Vagina (tissue), 2 donors: ENCODE measurements at regions not wholly inside any gene's neighbourhood (a gene's known extent, or its start where the extent isn't known, plus 50 kb on each side); places are given as distances from the start of the nearest gene placed in this dataset.
"Not testable (repeated sequence)": the region's sequence is repeated elsewhere in the genome, so short reads cannot be mapped to it uniquely, and the experiment has no call there.

ENCODE experiments used
- DNase-seq, 2 donors: peaks; one replicate each; pipeline ENCODE4 v3.0.0-alpha.2; 2017; ENCODE audit errors: extremely low spot score in 2 of 2
- H3K27ac ChIP-seq: fragments of 200-600 bp; sonication (generic); one replicate; pipeline ENCODE4 v1.5.1; 2019
- H3K27me3 ChIP-seq: fragments of 200-600 bp; sonication (generic); one replicate; pipeline ENCODE4 v1.5.1; 2019
- H3K36me3 ChIP-seq, 2 donors: fragments of 200-600 bp; sonication (generic); one replicate each; pipeline ENCODE4 v1.5.1; 2017 to 2019
- H3K4me1 ChIP-seq: fragments of 200-600 bp; sonication (generic); one replicate; pipeline ENCODE4 v1.5.1; 2019
- H3K4me3 ChIP-seq, 2 donors: fragments of 200-600 bp; sonication (generic); 1 replicate in 1 of 2; 2 replicates in 1 of 2; pipeline ENCODE4 v1.5.1; 2016 to 2019
- H3K9me3 ChIP-seq: fragments of 200-600 bp; sonication (generic); one replicate; pipeline ENCODE4 v1.5.1; 2019
- CTCF ChIP-seq, 3 experiments: fragments of 450-650 bp in 2 of 3; fragments of 200-600 bp in 1 of 3; sonication (generic) in 1 of 3; IDR thresholded peaks; one replicate each; pipeline ENCODE4 v1.5.1; 2017 to 2019; ENCODE audit warnings: antibody characterized with exemption in 3 of 3, mild to moderate bottlenecking in 2 of 3, moderate library complexity in 2 of 3
- POLR2A ChIP-seq, 2 donors: fragments of 450-650 bp; IDR thresholded peaks; one replicate each; pipeline ENCODE4 v1.6.1; 2017; ENCODE audit warnings: antibody characterized with exemption in 2 of 2, mild to moderate bottlenecking in 2 of 2, moderate library complexity in 2 of 2
- POLR2AphosphoS5 ChIP-seq, 2 donors: sonication (generic); formaldehyde crosslinking; IDR thresholded peaks; one replicate each; pipeline ENCODE4 v1.9.0; 2017; ENCODE audit warnings: antibody characterized with exemption in 2 of 2, mild to moderate bottlenecking in 2 of 2, low read depth in 1 of 2; ENCODE audit not compliant: insufficient read depth in 1 of 2
- intact Hi-C: fragments of 100-400 bp; cut with DNase I; formaldehyde crosslinking; loops from one replicate; pipeline ENCODE4 v1.15.1; 2023

GRCh38 chr11:44366741-44367140 lies 56.8 kb upstream of the ALX4 start:
- DNase-seq = no peak
- TF ChIP-seq CTCF (IDR thresholded peaks at IDR 0.05) = no peak
- TF ChIP-seq POLR2A (IDR thresholded peaks at IDR 0.05) = no peak
- TF ChIP-seq POLR2AphosphoS5 (IDR thresholded peaks at IDR 0.05; ENCODE audit: insufficient read depth in 1 of 2, low read depth in 1 of 2) = no peak
- no peak overlapping the region for H3K4me3 ChIP-seq
- no peaks in the 10 kb centered on the region for H3K4me1 ChIP-seq
- no peaks in the 10 kb centered on the region for H3K27me3 ChIP-seq
- no peak overlapping the region for H3K27ac ChIP-seq
- H3K9me3 ChIP-seq = no peaks in the 10 kb centered on the region
- intact Hi-C loops = no loop called here
- H3K36me3 ChIP-seq = no peaks in the 10 kb centered on the region

- DNase-seq = no peak
- no peak overlapping the region for H3K4me3 ChIP-seq
- no peaks in the 10 kb centered on the region for H3K9me3 ChIP-seq
- intact Hi-C loops = no loop called here
- H3K4me1 ChIP-seq = no peaks in the 10 kb centered on the region
- TF ChIP-seq POLR2A (IDR thresholded peaks at IDR 0.05) (no peak), POLR2AphosphoS5 (IDR thresholded peaks at IDR 0.05; ENCODE audit: insufficient read depth in 1 of 2, low read depth in 1 of 2) (no peak), CTCF (IDR thresholded peaks at IDR 0.05) (no peak)
- H3K36me3 ChIP-seq = no peaks in the 10 kb centered on the region
- no peak overlapping the region for H3K27ac ChIP-seq
- no peaks in the 10 kb centered on the region for H3K27me3 ChIP-seq
These were observed 57.5 kb upstream of the ALX4 start for GRCh38 chr11:44367452-44367851.

GRCh38 chr11:44368886-44369285 lies 58.9 kb upstream of the ALX4 start:
- DNase-seq = no peak
- intact Hi-C loops = no loop called here
- Histone ChIP-seq H3K27me3 (no peaks in the 10 kb centered on the region), H3K27ac (no peak overlapping the region), H3K9me3 (no peaks in the 10 kb centered on the region), H3K4me1 (no peaks in the 10 kb centered on the region), H3K4me3 (no peak overlapping the region), H3K36me3 (no peaks in the 10 kb centered on the region)
- no peak for TF ChIP-seq POLR2A (IDR thresholded peaks at IDR 0.05)
- no peak for TF ChIP-seq CTCF (IDR thresholded peaks at IDR 0.05)
- no peak for TF ChIP-seq POLR2AphosphoS5 (IDR thresholded peaks at IDR 0.05; ENCODE audit: insufficient read depth in 1 of 2, low read depth in 1 of 2)

- H3K27me3 ChIP-seq, H3K9me3 ChIP-seq, H3K36me3 ChIP-seq, intact Hi-C loops, DNase-seq, H3K27ac ChIP-seq, H3K4me1 ChIP-seq, H3K4me3 ChIP-seq: not testable (repeated sequence)
These were observed 61.1 kb upstream of the ALX4 start for GRCh38 chr11:44371042-44371441.

- intact Hi-C loops = no loop called here
- Histone ChIP-seq H3K9me3 (no peaks in the 10 kb centered on the region), H3K4me3 (no peak overlapping the region), H3K36me3 (no peaks in the 10 kb centered on the region), H3K27ac (no peak overlapping the region), H3K27me3 (no peaks in the 10 kb centered on the region), H3K4me1 (no peaks in the 10 kb centered on the region)
- no peak for DNase-seq
- TF ChIP-seq CTCF (IDR thresholded peaks at IDR 0.05) (no peak), POLR2AphosphoS5 (IDR thresholded peaks at IDR 0.05; ENCODE audit: insufficient read depth in 1 of 2, low read depth in 1 of 2) (no peak), POLR2A (IDR thresholded peaks at IDR 0.05) (no peak)
These were observed 61.8 kb upstream of the ALX4 start for GRCh38 chr11:44371706-44372105.

- no peak for TF ChIP-seq POLR2A (IDR thresholded peaks at IDR 0.05)
- TF ChIP-seq POLR2AphosphoS5 (IDR thresholded peaks at IDR 0.05; ENCODE audit: insufficient read depth in 1 of 2, low read depth in 1 of 2) = no peak
- TF ChIP-seq CTCF (IDR thresholded peaks at IDR 0.05) = no peak
- H3K27me3 ChIP-seq = no peaks in the 10 kb centered on the region
- no peak overlapping the region for H3K4me3 ChIP-seq
- H3K4me1 ChIP-seq = no peaks in the 10 kb centered on the region
- DNase-seq = no peak
- H3K36me3 ChIP-seq = no peaks in the 10 kb centered on the region
- intact Hi-C loops = no loop called here
- H3K9me3 ChIP-seq = no peaks in the 10 kb centered on the region
- H3K27ac ChIP-seq = no peak overlapping the region
These were observed 63.0 kb upstream of the ALX4 start for GRCh38 chr11:44372989-44373388.
